T-cell (primary cell): ENCODE measurements at regions not wholly inside any gene's neighbourhood (a gene's known extent, or its start where the extent isn't known, plus 50 kb on each side); places are given as distances from the start of the nearest gene placed in this dataset.
"Not testable (repeated sequence)": the region's sequence is repeated elsewhere in the genome, so short reads cannot be mapped to it uniquely, and the experiment has no call there.

Source experiments
- ATAC-seq, 4 experiments: fragments of 200-7000 bp in 3 of 4; fragments of 150-1000 bp in 1 of 4; cut with Tn5 transposase; replicated peaks in 1 of 4; 1 replicate in 3 of 4; 2 replicates in 1 of 4; pipeline ENCODE4 v1.10.0; 2021; ENCODE audit warnings: moderate library complexity in 3 of 4, mild to moderate bottlenecking in 2 of 4, moderate number of reproducible peaks in 1 of 4
- CTCF ChIA-PET, 2 donors: fragments of 300-600 bp; sonication (Branson Sonifier 250); formaldehyde crosslinking; loops; one replicate each; lab custom pipeline; 2022; ENCODE audit warnings: antibody characterized with exemption in 2 of 2; lab: Charles Lee
- POLR2A ChIA-PET, 2 donors: fragments of 300-600 bp; sonication (Branson Sonifier 250); formaldehyde crosslinking; loops; one replicate each; lab custom pipeline; 2022; ENCODE audit warnings: antibody characterized with exemption in 2 of 2; lab: Charles Lee
- DNase-seq, 35 experiments: peaks; one replicate each; pipeline versions ENCODE4 v3.0.0 to v3.0.0-alpha.2; 2013 to 2023
- H3K27ac ChIP-seq: one replicate; pipeline ENCODE4 v1.5.1; 2013; ENCODE audit warnings: low read length
- H3K27me3 ChIP-seq, 2 experiments: replicated peaks in 1 of 2; 1 replicate in 1 of 2; 2 replicates in 1 of 2; pipeline versions ENCODE4 v1.6.1 to v1.7.0; 2013; ENCODE audit warnings: low read length in 1 of 2, mixed read lengths in 1 of 2; ENCODE audit not compliant: control insufficient read depth in 2 of 2, insufficient read depth in 2 of 2; ENCODE audit errors: extremely low read depth in 1 of 2
- H3K36me3 ChIP-seq, 2 donors: 1 replicate in 1 of 2; 2 replicates in 1 of 2; pipeline versions ENCODE4 v1.6.1 to v1.7.0; 2013; ENCODE audit warnings: low read length in 1 of 2; ENCODE audit not compliant: control insufficient read depth in 2 of 2, insufficient read depth in 1 of 2; ENCODE audit errors: extremely low read depth in 1 of 2
- H3K4me1 ChIP-seq, 2 experiments: 1 replicate in 1 of 2; 2 replicates in 1 of 2; pipeline versions ENCODE4 v1.6.1 to v1.7.0; 2013; ENCODE audit warnings: low read length in 2 of 2, mixed read lengths in 1 of 2; ENCODE audit not compliant: insufficient read depth in 2 of 2, control insufficient read depth in 1 of 2; ENCODE audit errors: extremely low read depth in 1 of 2
- H3K4me3 ChIP-seq, 2 donors: 1 replicate in 1 of 2; 2 replicates in 1 of 2; pipeline versions ENCODE4 v1.5.1 to v1.7.0; 2013; ENCODE audit warnings: mild to moderate bottlenecking in 2 of 2, low read length in 1 of 2, moderate library complexity in 1 of 2; ENCODE audit not compliant: control insufficient read depth in 1 of 2; ENCODE audit errors: extremely low read depth in 1 of 2
- H3K9me3 ChIP-seq: 2 replicates; pipeline ENCODE4 v1.7.0; 2013
- H3K27ac Mint-ChIP-seq, 2 donors: one replicate each; pipeline ENCODE4 v1.8.0; 2020 to 2021; ENCODE audit warnings: mild to moderate bottlenecking in 2 of 2, mixed read lengths in 2 of 2
- H3K27me3 Mint-ChIP-seq, 2 donors: one replicate each; pipeline ENCODE4 v1.8.0; 2021 to 2022; ENCODE audit warnings: mixed read lengths in 2 of 2
- H3K36me3 Mint-ChIP-seq: one replicate; pipeline ENCODE4 v1.8.0; 2021; ENCODE audit warnings: mixed read lengths
- H3K4me1 Mint-ChIP-seq, 3 donors: one replicate each; pipeline ENCODE4 v1.8.0; 2020 to 2022; ENCODE audit warnings: mixed read lengths in 3 of 3, mild to moderate bottlenecking in 1 of 3
- H3K4me3 Mint-ChIP-seq, 3 donors: one replicate each; pipeline ENCODE4 v1.8.0; 2020 to 2022; ENCODE audit warnings: mild to moderate bottlenecking in 3 of 3, mixed read lengths in 3 of 3, moderate library complexity in 3 of 3
- H3K9me3 Mint-ChIP-seq, 3 donors: one replicate each; pipeline ENCODE4 v1.8.0; 2020 to 2022; ENCODE audit warnings: mixed read lengths in 3 of 3
- whole genome bisulfite sequencing: methylation state at CpG from one replicate; pipeline ENCODE4 v1.1.5; 2013; ENCODE audit warnings: missing lambda C conversion rate; ENCODE audit not compliant: insufficient coverage; 5-methylcytosine and 5-hydroxymethylcytosine counted together

- POLR2A ChIA-PET, H3K4me3 ChIP-seq, H3K4me1 ChIP-seq, H3K9me3 Mint-ChIP-seq, H3K27me3 Mint-ChIP-seq, H3K9me3 ChIP-seq, H3K4me3 Mint-ChIP-seq, DNase-seq, H3K27me3 ChIP-seq, H3K4me1 Mint-ChIP-seq, H3K27ac ChIP-seq, CTCF ChIA-PET, H3K36me3 ChIP-seq, H3K36me3 Mint-ChIP-seq, ATAC-seq, H3K27ac Mint-ChIP-seq: not testable (repeated sequence)
- WGBS, result no CpG with 5 or more reads among the region's 4 CpGs
Observed at GRCh38 chr9:64130325-64130724, 1154.7 kb downstream of the FOXD4L5 start.

GRCh38 chr9:64128572-64128971 is 1156.4 kb downstream of the FOXD4L5 start:
- no peak for ATAC-seq
- H3K4me3 ChIP-seq, result no peak overlapping the region
- H3K4me3 Mint-ChIP-seq, result no peak overlapping the region
- H3K4me1 ChIP-seq, result no peaks in the 10 kb centered on the region
- no peaks in the 10 kb centered on the region for H3K36me3 Mint-ChIP-seq
- H3K27me3 Mint-ChIP-seq, result no peaks in the 10 kb centered on the region
- DNase-seq, result no peak
- no peaks in the 10 kb centered on the region for H3K4me1 Mint-ChIP-seq
- peaks cover 0 to 6% (median 2%) of the 10 kb centered on the region in 3 donors for H3K9me3 Mint-ChIP-seq
- H3K27me3 ChIP-seq, result no peaks in the 10 kb centered on the region
- CTCF ChIA-PET, result no interaction called here
- no peaks in the 10 kb centered on the region for H3K9me3 ChIP-seq
- no peaks in the 10 kb centered on the region for H3K36me3 ChIP-seq
- H3K27ac Mint-ChIP-seq, result no peak overlapping the region
- no peak overlapping the region for H3K27ac ChIP-seq
- POLR2A ChIA-PET, result no interaction called here
- 71% methylated on average over 1 of the region's 6 CpGs for WGBS

- DNase-seq, H3K36me3 Mint-ChIP-seq, POLR2A ChIA-PET, H3K4me3 Mint-ChIP-seq, H3K27ac ChIP-seq, ATAC-seq, H3K4me1 Mint-ChIP-seq, H3K27ac Mint-ChIP-seq, H3K27me3 ChIP-seq, H3K4me3 ChIP-seq, CTCF ChIA-PET, H3K9me3 ChIP-seq, H3K27me3 Mint-ChIP-seq, H3K36me3 ChIP-seq, H3K4me1 ChIP-seq: not testable (repeated sequence)
- peaks cover 0 to 17% (median 9%) of the 10 kb centered on the region in 3 donors for H3K9me3 Mint-ChIP-seq
Observed at GRCh38 chr9:64121602-64122001, 1163.4 kb downstream of the FOXD4L5 start.

- H3K27me3 ChIP-seq, H3K36me3 ChIP-seq, H3K4me1 Mint-ChIP-seq, H3K4me3 Mint-ChIP-seq, H3K9me3 ChIP-seq, ATAC-seq, H3K4me3 ChIP-seq, H3K9me3 Mint-ChIP-seq, POLR2A ChIA-PET, H3K27ac Mint-ChIP-seq, H3K4me1 ChIP-seq, DNase-seq, H3K27me3 Mint-ChIP-seq, H3K27ac ChIP-seq, CTCF ChIA-PET, H3K36me3 Mint-ChIP-seq: not testable (repeated sequence)
- 100% methylated on average over 1 of the region's 5 CpGs for WGBS
Observed at GRCh38 chr9:64117329-64117728, 1167.7 kb downstream of the FOXD4L5 start.

GRCh38 chr9:64107867-64108266 is 1177.1 kb downstream of the FOXD4L5 start:
- CTCF ChIA-PET, H3K36me3 ChIP-seq, H3K27ac ChIP-seq, H3K4me3 Mint-ChIP-seq, H3K27me3 Mint-ChIP-seq, POLR2A ChIA-PET, H3K4me1 ChIP-seq, H3K27me3 ChIP-seq, DNase-seq, H3K9me3 ChIP-seq, H3K4me1 Mint-ChIP-seq, H3K27ac Mint-ChIP-seq, H3K36me3 Mint-ChIP-seq, ATAC-seq, H3K9me3 Mint-ChIP-seq, H3K4me3 ChIP-seq: not testable (repeated sequence)
- 20% methylated on average over 1 of the region's 1 CpG for WGBS

GRCh38 chr9:64107211-64107610 is 1177.8 kb downstream of the FOXD4L5 start:
- H3K27me3 Mint-ChIP-seq, H3K4me1 Mint-ChIP-seq, H3K27ac ChIP-seq, H3K36me3 Mint-ChIP-seq, POLR2A ChIA-PET, H3K36me3 ChIP-seq, DNase-seq, CTCF ChIA-PET, H3K27ac Mint-ChIP-seq, H3K4me3 ChIP-seq, ATAC-seq, H3K9me3 ChIP-seq, H3K9me3 Mint-ChIP-seq, H3K4me3 Mint-ChIP-seq, H3K4me1 ChIP-seq, H3K27me3 ChIP-seq: not testable (repeated sequence)
- no CpG with 5 or more reads among the region's 1 CpG for WGBS

GRCh38 chr9:64105193-64105592 is 1179.8 kb downstream of the FOXD4L5 start:
- H3K4me3 ChIP-seq, H3K4me3 Mint-ChIP-seq, H3K27me3 ChIP-seq, H3K27me3 Mint-ChIP-seq, ATAC-seq, H3K36me3 Mint-ChIP-seq, H3K9me3 Mint-ChIP-seq, H3K27ac ChIP-seq, H3K9me3 ChIP-seq, CTCF ChIA-PET, H3K27ac Mint-ChIP-seq, H3K4me1 ChIP-seq, H3K4me1 Mint-ChIP-seq, H3K36me3 ChIP-seq, POLR2A ChIA-PET, DNase-seq: not testable (repeated sequence)
- WGBS, result no CpG with 5 or more reads among the region's 1 CpG
